ENCODE measurements at regions not wholly inside any gene's neighbourhood (a gene's known extent, or its start where the extent isn't known, plus 50 kb on each side); places are given as distances from the start of the nearest gene placed in this dataset.

DNA sequence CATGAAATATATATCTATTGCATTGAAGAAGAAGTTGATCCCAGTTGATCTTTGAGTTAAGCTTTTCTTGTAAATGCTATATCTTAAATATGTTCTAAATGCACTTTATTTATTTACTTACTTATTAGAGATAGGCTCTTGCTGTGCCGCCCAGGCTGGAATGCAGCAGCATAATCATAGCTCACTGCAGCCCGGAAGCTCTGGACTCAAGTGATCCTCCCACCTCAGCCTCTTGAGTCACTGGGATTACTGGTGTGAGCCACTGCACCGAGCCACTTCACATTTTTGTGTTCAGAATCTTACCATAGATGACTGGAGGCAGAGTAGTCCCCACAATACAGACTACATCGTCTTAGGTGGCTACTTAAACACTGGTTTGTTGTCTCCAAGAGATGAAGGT lies 324.3 kb upstream of the SLIT2 start:
- no peaks in the 10 kb centered on the region for H3K4me1 ChIP-seq (ENCODE audit: control insufficient read depth, insufficient read depth, low read length)
- TF ChIP-seq, protein P1, sequence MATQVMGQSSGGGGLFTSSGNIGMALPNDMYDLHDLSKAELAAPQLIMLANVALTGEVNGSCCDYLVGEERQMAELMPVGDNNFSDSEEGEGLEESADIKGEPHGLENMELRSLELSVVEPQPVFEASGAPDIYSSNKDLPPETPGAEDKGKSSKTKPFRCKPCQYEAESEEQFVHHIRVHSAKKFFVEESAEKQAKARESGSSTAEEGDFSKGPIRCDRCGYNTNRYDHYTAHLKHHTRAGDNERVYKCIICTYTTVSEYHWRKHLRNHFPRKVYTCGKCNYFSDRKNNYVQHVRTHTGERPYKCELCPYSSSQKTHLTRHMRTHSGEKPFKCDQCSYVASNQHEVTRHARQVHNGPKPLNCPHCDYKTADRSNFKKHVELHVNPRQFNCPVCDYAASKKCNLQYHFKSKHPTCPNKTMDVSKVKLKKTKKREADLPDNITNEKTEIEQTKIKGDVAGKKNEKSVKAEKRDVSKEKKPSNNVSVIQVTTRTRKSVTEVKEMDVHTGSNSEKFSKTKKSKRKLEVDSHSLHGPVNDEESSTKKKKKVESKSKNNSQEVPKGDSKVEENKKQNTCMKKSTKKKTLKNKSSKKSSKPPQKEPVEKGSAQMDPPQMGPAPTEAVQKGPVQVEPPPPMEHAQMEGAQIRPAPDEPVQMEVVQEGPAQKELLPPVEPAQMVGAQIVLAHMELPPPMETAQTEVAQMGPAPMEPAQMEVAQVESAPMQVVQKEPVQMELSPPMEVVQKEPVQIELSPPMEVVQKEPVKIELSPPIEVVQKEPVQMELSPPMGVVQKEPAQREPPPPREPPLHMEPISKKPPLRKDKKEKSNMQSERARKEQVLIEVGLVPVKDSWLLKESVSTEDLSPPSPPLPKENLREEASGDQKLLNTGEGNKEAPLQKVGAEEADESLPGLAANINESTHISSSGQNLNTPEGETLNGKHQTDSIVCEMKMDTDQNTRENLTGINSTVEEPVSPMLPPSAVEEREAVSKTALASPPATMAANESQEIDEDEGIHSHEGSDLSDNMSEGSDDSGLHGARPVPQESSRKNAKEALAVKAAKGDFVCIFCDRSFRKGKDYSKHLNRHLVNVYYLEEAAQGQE (IDR thresholded peaks at IDR 0.05; ENCODE audit: insufficient read depth in 1 of 2, low read depth in 2 of 2, low read length in 1 of 2) = no peak
- TF ChIP-seq TCF7L2 (IDR thresholded peaks at IDR 0.05; ENCODE audit: low read depth, low read length) (no peak), SIN3A (IDR thresholded peaks at IDR 0.05; ENCODE audit: borderline replicate concordance, insufficient read depth, low read depth, low read length) (no peak), POLR2AphosphoS5 (IDR thresholded peaks at IDR 0.05; ENCODE audit: low read depth, low read length) (no peak)
- TF ChIP-seq, protein P2, sequence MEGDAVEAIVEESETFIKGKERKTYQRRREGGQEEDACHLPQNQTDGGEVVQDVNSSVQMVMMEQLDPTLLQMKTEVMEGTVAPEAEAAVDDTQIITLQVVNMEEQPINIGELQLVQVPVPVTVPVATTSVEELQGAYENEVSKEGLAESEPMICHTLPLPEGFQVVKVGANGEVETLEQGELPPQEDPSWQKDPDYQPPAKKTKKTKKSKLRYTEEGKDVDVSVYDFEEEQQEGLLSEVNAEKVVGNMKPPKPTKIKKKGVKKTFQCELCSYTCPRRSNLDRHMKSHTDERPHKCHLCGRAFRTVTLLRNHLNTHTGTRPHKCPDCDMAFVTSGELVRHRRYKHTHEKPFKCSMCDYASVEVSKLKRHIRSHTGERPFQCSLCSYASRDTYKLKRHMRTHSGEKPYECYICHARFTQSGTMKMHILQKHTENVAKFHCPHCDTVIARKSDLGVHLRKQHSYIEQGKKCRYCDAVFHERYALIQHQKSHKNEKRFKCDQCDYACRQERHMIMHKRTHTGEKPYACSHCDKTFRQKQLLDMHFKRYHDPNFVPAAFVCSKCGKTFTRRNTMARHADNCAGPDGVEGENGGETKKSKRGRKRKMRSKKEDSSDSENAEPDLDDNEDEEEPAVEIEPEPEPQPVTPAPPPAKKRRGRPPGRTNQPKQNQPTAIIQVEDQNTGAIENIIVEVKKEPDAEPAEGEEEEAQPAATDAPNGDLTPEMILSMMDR (IDR thresholded peaks at IDR 0.05) = no peak
- ChIA-PET POLR2A (no interaction called here), CTCF (no interaction called here)
- H3K27me3 ChIP-seq (ENCODE audit: control insufficient read depth, insufficient read depth, low read length) = no peaks in the 10 kb centered on the region
- no peaks in the 10 kb centered on the region for H3K36me3 ChIP-seq (ENCODE audit: control insufficient read depth, insufficient read depth, low read length)
- ATAC-seq (no peak), DNase-seq (ENCODE audit: low read depth, low spot score) (no peak)
- H3K9me3 ChIP-seq (ENCODE audit: control insufficient read depth, insufficient read depth, low read depth, low read length) = no peaks in the 10 kb centered on the region
- no peak overlapping the region for H3K4me3 ChIP-seq (ENCODE audit: low read depth in 2 of 2, low read length in 2 of 2)
- intact Hi-C loops (cut with micrococcal nuclease; ENCODE audit: unreplicated experiment) = no loop called here
- H3K27ac ChIP-seq (ENCODE audit: low read length) = no peak overlapping the region
- in situ Hi-C loops (cut with HindIII; ENCODE audit: low pct_unique_long_range_greater_than_20kb, low sequenced_read_pairs) = no loop called here
- no TSS peak for BruUV-seq (replicated peaks)

DNA sequence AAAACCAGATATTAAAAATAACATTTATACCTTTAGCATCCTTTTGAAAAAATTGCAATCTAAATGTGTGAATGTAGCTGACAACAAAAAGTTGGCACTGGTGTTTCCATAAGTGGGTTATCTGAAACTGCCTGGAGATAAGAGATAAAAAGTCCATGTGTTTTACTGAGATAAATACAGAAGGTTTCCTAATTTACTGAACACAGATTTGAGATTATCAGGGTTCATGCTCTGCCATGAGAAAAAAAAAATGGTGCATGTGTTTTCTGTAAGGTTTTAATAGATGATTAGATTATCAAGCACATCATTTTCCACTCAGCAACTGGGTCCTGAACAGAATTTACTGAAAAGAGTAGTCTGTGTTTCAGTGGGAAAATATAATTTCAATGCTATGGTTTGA lies 326.2 kb upstream of the SLIT2 start:
- no peaks in the 10 kb centered on the region for H3K9me3 ChIP-seq (ENCODE audit: control insufficient read depth, insufficient read depth, low read depth, low read length)
- no peaks in the 10 kb centered on the region for H3K4me1 ChIP-seq (ENCODE audit: control insufficient read depth, insufficient read depth, low read length)
- in situ Hi-C loops (cut with HindIII; ENCODE audit: low pct_unique_long_range_greater_than_20kb, low sequenced_read_pairs) (no loop called here), intact Hi-C loops (cut with micrococcal nuclease; ENCODE audit: unreplicated experiment) (no loop called here)
- no peak for DNase-seq (ENCODE audit: low read depth, low spot score)
- H3K36me3 ChIP-seq (ENCODE audit: control insufficient read depth, insufficient read depth, low read length) = no peaks in the 10 kb centered on the region
- ATAC-seq = no peak
- TF ChIP-seq POLR2AphosphoS5 (IDR thresholded peaks at IDR 0.05; ENCODE audit: low read depth, low read length) = no peak
- TF ChIP-seq TCF7L2 (IDR thresholded peaks at IDR 0.05; ENCODE audit: low read depth, low read length) = no peak
- no peak for TF ChIP-seq SIN3A (IDR thresholded peaks at IDR 0.05; ENCODE audit: borderline replicate concordance, insufficient read depth, low read depth, low read length)
- TF ChIP-seq, protein P2 (IDR thresholded peaks at IDR 0.05) = no peak
- TF ChIP-seq, protein P1 (IDR thresholded peaks at IDR 0.05; ENCODE audit: insufficient read depth in 1 of 2, low read depth in 2 of 2, low read length in 1 of 2) = no peak
- H3K4me3 ChIP-seq (ENCODE audit: low read depth in 2 of 2, low read length in 2 of 2) = no peak overlapping the region
- CTCF ChIA-PET = no interaction called here
- H3K27ac ChIP-seq (ENCODE audit: low read length) = no peak overlapping the region
- BruUV-seq (replicated peaks) = no TSS peak
- POLR2A ChIA-PET = no interaction called here
- no peaks in the 10 kb centered on the region for H3K27me3 ChIP-seq (ENCODE audit: control insufficient read depth, insufficient read depth, low read length)

Data from Panc1 (cell line).